ENCODE measurements at regions not wholly inside any gene's neighbourhood (a gene's known extent, or its start where the extent isn't known, plus 50 kb on each side); places are given as distances from the start of the nearest gene placed in this dataset.

DNA sequence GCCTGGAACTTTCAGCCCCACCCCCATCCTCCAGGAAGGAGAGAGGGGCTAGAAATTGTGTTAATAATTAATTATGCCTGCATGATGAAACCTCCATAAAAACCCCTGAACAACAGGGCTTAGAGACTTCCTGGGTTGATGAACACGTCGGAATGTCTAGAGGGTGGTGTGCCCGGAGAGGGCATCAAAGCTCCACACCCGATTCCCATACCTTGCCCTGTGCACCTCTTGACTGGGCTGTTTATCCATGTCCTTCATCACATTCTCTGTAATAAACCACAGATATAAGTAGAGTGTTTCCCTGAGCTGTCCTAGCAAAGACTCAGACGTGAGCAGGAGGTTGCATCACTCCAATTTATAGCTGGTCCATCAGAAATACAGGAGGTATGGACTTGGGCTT is 624.0 kb downstream of the NPHP4 start:
- TF ChIP-seq, protein P1, sequence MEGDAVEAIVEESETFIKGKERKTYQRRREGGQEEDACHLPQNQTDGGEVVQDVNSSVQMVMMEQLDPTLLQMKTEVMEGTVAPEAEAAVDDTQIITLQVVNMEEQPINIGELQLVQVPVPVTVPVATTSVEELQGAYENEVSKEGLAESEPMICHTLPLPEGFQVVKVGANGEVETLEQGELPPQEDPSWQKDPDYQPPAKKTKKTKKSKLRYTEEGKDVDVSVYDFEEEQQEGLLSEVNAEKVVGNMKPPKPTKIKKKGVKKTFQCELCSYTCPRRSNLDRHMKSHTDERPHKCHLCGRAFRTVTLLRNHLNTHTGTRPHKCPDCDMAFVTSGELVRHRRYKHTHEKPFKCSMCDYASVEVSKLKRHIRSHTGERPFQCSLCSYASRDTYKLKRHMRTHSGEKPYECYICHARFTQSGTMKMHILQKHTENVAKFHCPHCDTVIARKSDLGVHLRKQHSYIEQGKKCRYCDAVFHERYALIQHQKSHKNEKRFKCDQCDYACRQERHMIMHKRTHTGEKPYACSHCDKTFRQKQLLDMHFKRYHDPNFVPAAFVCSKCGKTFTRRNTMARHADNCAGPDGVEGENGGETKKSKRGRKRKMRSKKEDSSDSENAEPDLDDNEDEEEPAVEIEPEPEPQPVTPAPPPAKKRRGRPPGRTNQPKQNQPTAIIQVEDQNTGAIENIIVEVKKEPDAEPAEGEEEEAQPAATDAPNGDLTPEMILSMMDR (IDR thresholded peaks at IDR 0.05; ENCODE audit: borderline replicate concordance, extremely low read depth, low read length, poor library complexity, severe bottlenecking) = no peak
- TF ChIP-seq EZH2 (IDR thresholded peaks at IDR 0.05; ENCODE audit: borderline replicate concordance, low read depth, low read length, severe bottlenecking) = no peak
